D721Med (cell line): ENCODE measurements at regions not wholly inside any gene's neighbourhood (a gene's known extent, or its start where the extent isn't known, plus 50 kb on each side); places are given as distances from the start of the nearest gene placed in this dataset.

Experiments used
- DNase-seq: peaks from one replicate; pipeline ENCODE4 v3.0.0; 2011; ENCODE audit warnings: low spot score; ENCODE audit not compliant: insufficient read length
- FAIRE-seq: peaks from 2 replicates; lab custom pipeline; 2011; peaks lifted over from hg19 to GRCh38; lab: Jason Lieb, UNC
- CTCF ChIP-seq: IDR thresholded peaks from 2 replicates; pipeline ENCODE4 v1.5.1; 2012; ENCODE audit warnings: mild to moderate bottlenecking, control low read depth; ENCODE audit not compliant: insufficient read depth; ENCODE audit errors: missing control alignments

- no peak for TF ChIP-seq CTCF
- FAIRE-seq (no peak), DNase-seq (no peak)
Observed at GRCh38 chr10:119996944-119997343, 104.4 kb downstream of the SEC23IP start.

DNA sequence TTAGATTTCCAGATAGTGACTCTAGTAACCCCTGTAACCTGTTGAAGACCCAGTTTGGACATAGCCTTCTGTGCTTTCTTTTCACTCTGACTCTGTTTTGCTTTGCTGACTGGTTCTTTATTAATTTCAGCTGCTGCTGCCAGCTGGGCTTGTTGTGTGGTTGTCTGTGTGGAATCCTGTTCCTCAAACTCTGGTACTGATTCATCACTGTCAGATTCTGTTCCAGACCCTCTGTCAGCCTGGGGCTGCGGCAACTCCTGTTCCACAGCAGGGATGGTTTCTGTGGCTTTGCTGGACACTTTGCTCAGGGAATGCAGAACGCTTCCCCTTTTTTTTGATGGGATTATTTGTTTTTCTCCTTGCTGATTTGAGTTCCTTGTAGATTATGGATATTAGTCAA lies 104.9 kb downstream of the SEC23IP start:
- no peak for TF ChIP-seq CTCF
- no peak for FAIRE-seq
- DNase-seq = no peak

GRCh38 chr10:120002785-120003184 lies 110.3 kb downstream of the SEC23IP start:
- no peak for TF ChIP-seq CTCF
- DNase-seq (no peak), FAIRE-seq (no peak)

DNA sequence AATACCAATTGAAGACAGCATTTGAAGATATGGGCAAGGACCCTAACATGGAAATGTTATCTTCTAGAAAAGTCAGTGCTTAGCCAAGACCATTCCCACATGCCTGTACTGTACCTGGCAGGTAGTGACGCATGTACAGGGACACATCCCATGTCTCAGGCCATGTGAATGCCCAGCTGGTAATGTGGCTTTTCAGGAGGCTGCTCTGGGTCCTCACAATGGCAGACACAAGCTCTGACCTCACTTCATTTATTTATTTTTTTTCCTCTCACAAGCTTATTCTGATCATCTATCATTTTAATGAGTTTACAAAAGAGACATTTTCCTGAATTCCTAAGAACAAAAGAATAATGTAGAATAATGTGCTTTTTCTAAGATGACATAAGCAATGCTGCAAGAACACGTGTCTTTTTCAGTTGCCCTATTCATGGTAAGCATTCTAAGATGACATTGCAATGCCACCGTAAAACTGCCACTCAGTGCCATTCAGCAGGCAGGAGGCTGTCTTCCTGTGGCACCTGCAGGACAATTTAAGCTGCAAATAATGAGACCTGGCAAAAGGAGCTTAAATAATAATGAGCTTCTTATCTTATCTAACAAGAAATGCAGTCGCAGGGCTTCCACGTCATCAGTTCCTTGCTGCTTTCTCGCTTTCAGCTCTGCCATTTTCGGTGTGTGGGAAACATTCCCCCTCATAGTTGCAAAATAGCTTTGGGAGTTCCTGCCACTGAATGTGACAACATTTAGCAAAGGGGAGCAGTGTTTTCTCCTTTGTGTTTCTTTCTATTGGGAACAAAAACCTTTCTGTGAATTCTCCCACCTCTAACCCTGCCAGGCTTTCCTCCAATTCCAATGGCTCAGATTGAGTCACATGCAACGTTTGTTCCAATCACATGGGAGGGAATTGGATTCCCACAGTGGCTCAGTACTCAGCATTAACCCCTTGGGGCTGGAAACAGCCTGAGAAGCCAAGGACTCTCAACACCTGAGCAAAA lies 113.0 kb downstream of the SEC23IP start:
- no peak for TF ChIP-seq CTCF
- DNase-seq (no peak), FAIRE-seq (no peak)

DNA sequence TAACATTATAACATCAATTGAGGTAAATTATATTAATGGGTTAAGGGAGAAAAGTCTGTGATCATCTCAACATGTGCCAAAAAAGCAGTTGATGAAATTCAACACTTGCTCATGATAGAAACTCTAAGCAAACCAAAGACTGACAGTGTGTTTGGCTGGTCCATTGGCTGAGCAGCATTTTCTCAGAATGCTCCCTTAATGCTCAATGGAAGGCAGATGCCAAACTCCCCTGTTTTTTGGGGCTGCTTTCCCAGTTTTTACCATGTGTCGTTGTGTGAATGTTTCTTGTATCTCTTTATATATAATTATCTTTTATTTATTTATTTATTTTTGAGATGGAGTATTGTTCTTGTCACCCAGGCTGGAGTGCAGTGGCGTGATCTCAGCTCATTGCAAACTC lies 114.7 kb downstream of the SEC23IP start:
- TF ChIP-seq CTCF = no peak
- DNase-seq (no peak), FAIRE-seq (no peak)

DNA sequence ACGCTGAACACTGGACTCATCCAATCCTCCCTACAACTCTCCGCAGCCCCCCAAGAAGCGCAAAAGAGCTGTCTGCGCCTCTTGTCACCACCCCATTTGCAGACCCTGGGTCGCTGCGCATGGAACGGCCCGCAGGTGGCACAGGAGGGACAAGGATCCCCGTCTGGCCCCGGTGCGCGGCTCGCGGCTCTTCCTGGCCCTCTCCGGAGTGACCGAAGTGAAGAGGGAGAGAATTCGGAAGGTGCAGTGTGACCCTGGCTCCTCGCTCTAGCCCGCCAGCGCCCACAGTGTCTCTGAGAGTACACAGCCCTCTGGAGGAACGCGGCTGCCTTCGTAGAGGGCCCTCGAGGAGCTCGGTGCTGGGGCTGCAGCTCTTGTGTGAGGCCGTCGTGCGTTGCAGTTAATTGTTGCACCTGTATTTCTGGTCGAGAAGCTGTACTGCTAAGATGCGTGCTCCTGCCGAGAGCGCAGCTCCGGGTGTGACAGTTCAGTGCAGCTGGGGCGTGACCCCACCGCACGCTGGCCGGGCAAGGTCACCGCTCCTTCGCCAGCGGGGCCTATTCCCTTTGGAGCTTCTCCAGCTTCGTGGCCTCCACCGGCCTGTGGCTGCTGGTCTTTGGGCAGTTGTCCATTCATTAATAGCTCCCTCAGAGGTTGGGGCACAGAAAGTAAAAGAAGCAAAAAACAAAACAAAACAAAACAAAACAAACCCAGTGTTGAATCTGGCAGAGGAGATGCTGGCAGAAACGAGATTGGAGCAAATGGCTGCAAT lies 119.0 kb downstream of the SEC23IP start:
- TF ChIP-seq CTCF = no peak
- no peak for DNase-seq
- FAIRE-seq = no peak

DNA sequence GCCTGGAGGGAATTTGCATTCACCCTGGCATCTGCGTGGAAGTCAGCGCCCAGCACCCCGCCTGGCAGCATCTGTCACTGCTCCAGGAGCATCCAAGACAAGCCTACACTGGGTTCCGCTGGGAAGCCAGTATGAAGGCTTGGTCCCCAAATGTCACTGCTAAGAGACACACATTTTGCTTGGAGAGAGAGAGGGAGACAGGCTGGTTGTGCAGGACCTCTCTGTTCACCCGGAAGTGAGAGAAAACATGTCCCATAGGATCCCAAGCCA lies 119.5 kb downstream of the SEC23IP start:
- FAIRE-seq (no peak), DNase-seq (no peak)
- no peak for TF ChIP-seq CTCF
